HG03460 (cell line): ENCODE measurements at regions not wholly inside any gene's neighbourhood (a gene's known extent, or its start where the extent isn't known, plus 50 kb on each side); places are given as distances from the start of the nearest gene placed in this dataset.
"Not testable (repeated sequence)": the region's sequence is repeated elsewhere in the genome, so short reads cannot be mapped to it uniquely, and the experiment has no call there.

Source experiments
- ATAC-seq: cut with Tn5 transposase; IDR thresholded peaks from one replicate; pipeline ENCODE4 v1.9.1; 2021; ENCODE audit not compliant: unreplicated experiment

GRCh38 chr14:59036134-59036533 is 152.3 kb upstream of the DAAM1 start:
- ATAC-seq = no peak

- ATAC-seq = no peak
Measured at GRCh38 chr14:59037086-59037485, 151.4 kb upstream of the DAAM1 start.

GRCh38 chr14:59037620-59038019 is 150.8 kb upstream of the DAAM1 start:
- ATAC-seq = no peak

- ATAC-seq = no peak
Measured at GRCh38 chr14:59038746-59039145, 149.7 kb upstream of the DAAM1 start.

GRCh38 chr14:59041308-59041707 is 147.2 kb upstream of the DAAM1 start:
- no peak for ATAC-seq

- no peak for ATAC-seq
Measured at GRCh38 chr14:59044707-59045106, 143.8 kb upstream of the DAAM1 start.

- no peak for ATAC-seq
Measured at GRCh38 chr14:59046746-59047145, 141.7 kb upstream of the DAAM1 start.

GRCh38 chr14:59055006-59055405 is 133.5 kb upstream of the DAAM1 start:
- ATAC-seq = no peak

GRCh38 chr14:59055439-59056045 is 132.9 kb upstream of the DAAM1 start:
- ATAC-seq = no peak

- no peak for ATAC-seq
Measured at GRCh38 chr14:59057551-59057950, 130.9 kb upstream of the DAAM1 start.

GRCh38 chr14:59058776-59059175 is 129.7 kb upstream of the DAAM1 start:
- not testable (repeated sequence) for ATAC-seq

GRCh38 chr14:59060841-59061240 is 127.6 kb upstream of the DAAM1 start:
- no peak for ATAC-seq

- ATAC-seq = no peak
Measured at GRCh38 chr14:59061292-59061691, 127.2 kb upstream of the DAAM1 start.

GRCh38 chr14:59063259-59063658 is 125.2 kb upstream of the DAAM1 start:
- no peak for ATAC-seq

- ATAC-seq = no peak
Measured at GRCh38 chr14:59067127-59067894, 121.2 kb upstream of the DAAM1 start.

GRCh38 chr14:59069163-59069854 is 119.2 kb upstream of the DAAM1 start:
- ATAC-seq = no peak

- ATAC-seq = no peak
Measured at GRCh38 chr14:59075506-59075905, 113.0 kb upstream of the DAAM1 start.

- ATAC-seq = no peak
Measured at GRCh38 chr14:59081720-59082119, 106.7 kb upstream of the DAAM1 start.

GRCh38 chr14:59085207-59085739 is 103.2 kb upstream of the DAAM1 start:
- no peak for ATAC-seq

- ATAC-seq = no peak
Measured at GRCh38 chr14:59086241-59086882, 102.1 kb upstream of the DAAM1 start.

GRCh38 chr14:59087240-59087639 is 101.2 kb upstream of the DAAM1 start:
- no peak for ATAC-seq
